Hepatocyte (in vitro differentiated cells): ENCODE measurements at regions not wholly inside any gene's neighbourhood (a gene's known extent, or its start where the extent isn't known, plus 50 kb on each side); places are given as distances from the start of the nearest gene placed in this dataset.

Experiments used
- DNase-seq: peaks from one replicate; pipeline ENCODE4 v3.0.0-alpha.2; 2016; ENCODE audit warnings: low spot score
- H2AFZ ChIP-seq: fragments of 200-600 bp; sonication (generic); 2 replicates; pipeline ENCODE4 v1.6.0; 2016; ENCODE audit warnings: antibody characterized with exemption, mild to moderate bottlenecking
- H3K27ac ChIP-seq: fragments of 200-600 bp; sonication (generic); 2 replicates; pipeline ENCODE4 v1.5.1; 2016; ENCODE audit warnings: mild to moderate bottlenecking
- H3K27me3 ChIP-seq: fragments of 200-600 bp; sonication (generic); 2 replicates; pipeline ENCODE4 v1.6.1; 2016
- H3K36me3 ChIP-seq: fragments of 200-600 bp; sonication (generic); replicated peaks from 2 replicates; pipeline ENCODE4 v1.5.1; 2016; ENCODE audit warnings: low read depth; ENCODE audit not compliant: insufficient read depth
- H3K4me1 ChIP-seq: fragments of 200-600 bp; sonication (generic); 2 replicates; pipeline ENCODE4 v1.5.1; 2016; ENCODE audit warnings: mild to moderate bottlenecking, moderate library complexity; ENCODE audit not compliant: insufficient read depth
- H3K4me2 ChIP-seq: fragments of 200-600 bp; sonication (generic); 2 replicates; pipeline ENCODE4 v1.6.0; 2016
- H3K4me3 ChIP-seq: fragments of 200-600 bp; sonication (generic); 2 replicates; pipeline ENCODE4 v1.5.1; 2016; ENCODE audit warnings: mild to moderate bottlenecking
- H3K79me2 ChIP-seq: fragments of 200-600 bp; sonication (generic); 2 replicates; pipeline ENCODE4 v1.6.0; 2017; ENCODE audit warnings: mild to moderate bottlenecking
- H3K9me2 ChIP-seq: fragments of 200-600 bp; sonication (generic); replicated peaks from 2 replicates; pipeline ENCODE4 v1.6.0; 2017; ENCODE audit warnings: mild to moderate bottlenecking; ENCODE audit not compliant: insufficient read depth
- H3K9me3 ChIP-seq: fragments of 200-600 bp; sonication (generic); 2 replicates; pipeline ENCODE4 v1.5.1; 2016; ENCODE audit warnings: low read depth, mild to moderate bottlenecking
- H4K20me1 ChIP-seq: fragments of 200-600 bp; sonication (generic); 2 replicates; pipeline ENCODE4 v1.6.0; 2016; ENCODE audit warnings: mild to moderate bottlenecking; ENCODE audit not compliant: insufficient read depth, poor library complexity, severe bottlenecking
- CTCF ChIP-seq: fragments of 200-600 bp; sonication (generic); IDR thresholded peaks from 2 replicates; pipeline ENCODE4 v1.5.1; 2016; ENCODE audit warnings: antibody characterized with exemption, mild to moderate bottlenecking; ENCODE audit not compliant: poor library complexity
- EZH2 ChIP-seq: fragments of 200-600 bp; sonication (generic); IDR thresholded peaks from 2 replicates; pipeline ENCODE4 v1.6.1; 2016; ENCODE audit warnings: antibody characterized with exemption, mild to moderate bottlenecking, borderline replicate concordance
- EZH2phosphoT487 ChIP-seq: fragments of 200-600 bp; sonication (generic); IDR thresholded peaks from one replicate; pipeline ENCODE4 v1.6.1; 2018; ENCODE audit warnings: antibody characterized with exemption, mild to moderate bottlenecking, low read depth, moderate library complexity; ENCODE audit not compliant: unreplicated experiment, severe bottlenecking
- WGBS: methylation state at CpG from one replicate; pipeline ENCODE4 v1.1.6; 2016; ENCODE audit warnings: low lambda C conversion rate; ENCODE audit errors: missing lambda C conversion rate; 5-methylcytosine and 5-hydroxymethylcytosine counted together

DNA sequence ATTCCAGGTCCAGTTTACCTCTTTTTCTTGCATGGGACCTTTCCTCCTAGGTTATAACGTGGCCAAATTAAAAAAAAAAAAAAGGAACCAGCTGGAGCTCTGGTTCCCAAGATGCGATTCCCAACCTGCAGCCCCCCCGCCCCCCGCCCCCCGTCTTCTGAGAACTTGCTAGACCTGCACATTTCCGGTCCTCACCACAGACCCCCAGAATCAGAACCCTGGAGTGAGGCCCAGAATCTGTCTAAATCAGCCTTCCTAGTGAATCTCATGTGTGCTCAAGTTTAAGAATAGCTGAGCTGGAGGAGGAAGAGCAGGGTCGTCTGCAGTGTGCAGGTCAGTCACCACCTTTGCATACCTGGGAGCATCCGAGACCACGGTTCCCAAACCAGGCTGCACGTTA, 144.2 kb downstream of the KLF6 start:
- Histone ChIP-seq H3K36me3 (no peaks in the 10 kb centered on the region), H3K4me2 (no peak overlapping the region), H3K4me3 (no peak overlapping the region), H2AFZ (no peak overlapping the region), H4K20me1 (no peaks in the 10 kb centered on the region), H3K79me2 (no peaks in the 10 kb centered on the region), H3K27me3 (no peaks in the 10 kb centered on the region), H3K4me1 (no peaks in the 10 kb centered on the region), H3K27ac (no peak overlapping the region), H3K9me3 (no peaks in the 10 kb centered on the region), H3K9me2 (no peaks in the 10 kb centered on the region)
- DNase-seq = no peak
- TF ChIP-seq CTCF (no peak), EZH2phosphoT487 (no peak), EZH2 (no peak)
- 95% methylated on average over 10 of the region's 10 CpGs for WGBS

- Histone ChIP-seq H3K27ac (no peak overlapping the region), H3K4me3 (no peak overlapping the region), H3K4me1 (no peaks in the 10 kb centered on the region), H3K27me3 (no peaks in the 10 kb centered on the region), H3K79me2 (no peaks in the 10 kb centered on the region), H3K9me2 (no peaks in the 10 kb centered on the region), H3K4me2 (no peak overlapping the region), H3K9me3 (no peaks in the 10 kb centered on the region), H3K36me3 (no peaks in the 10 kb centered on the region), H4K20me1 (no peaks in the 10 kb centered on the region), H2AFZ (no peak overlapping the region)
- no peak for DNase-seq
- 53% methylated on average over 4 of the region's 4 CpGs for WGBS
- TF ChIP-seq EZH2phosphoT487 (no peak), EZH2 (no peak), CTCF (no peak)
Observed at GRCh38 chr10:3639546-3639945, 145.5 kb downstream of the KLF6 start.

DNA sequence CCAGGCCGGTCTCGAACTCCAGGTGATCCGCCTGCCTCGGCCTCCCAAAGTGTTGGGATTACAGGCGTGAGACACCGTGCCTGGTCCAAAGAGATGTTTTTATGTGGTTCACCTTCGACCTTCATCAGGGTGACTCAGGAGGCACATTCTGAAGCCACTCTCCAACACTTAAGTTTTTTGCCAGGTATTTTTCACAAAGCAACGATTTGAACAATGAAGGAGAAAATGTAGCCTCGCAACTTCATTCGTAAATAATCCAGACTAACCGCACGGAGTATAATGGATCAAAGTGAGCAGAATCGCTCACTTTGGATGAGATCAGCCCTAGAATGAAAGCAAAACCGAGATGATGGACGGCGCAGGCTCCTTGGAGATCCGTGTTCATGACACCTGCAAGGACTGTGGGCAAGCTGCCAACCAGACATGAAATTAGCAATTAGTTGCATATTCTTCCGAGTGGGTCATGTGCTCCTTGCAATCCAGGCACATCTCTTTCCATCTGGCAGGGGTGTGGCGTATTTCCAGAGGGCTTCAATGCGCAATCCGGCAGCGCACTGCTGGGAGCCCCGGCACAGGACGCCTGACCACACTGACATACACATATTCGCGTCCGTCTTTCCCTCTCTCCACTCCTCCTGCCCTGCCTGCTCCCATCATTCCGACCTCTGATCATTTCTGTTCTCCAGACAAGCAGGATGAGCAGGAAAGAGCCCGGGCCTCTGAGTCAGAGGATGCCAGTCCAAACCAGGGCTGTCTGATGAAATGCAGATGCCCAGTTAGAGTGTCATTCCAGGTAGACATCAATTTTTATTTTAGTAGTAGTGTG, 148.4 kb downstream of the KLF6 start:
- 92% methylated on average over 29 of the region's 29 CpGs for WGBS
- Histone ChIP-seq H3K36me3 (no peaks in the 10 kb centered on the region), H3K79me2 (no peaks in the 10 kb centered on the region), H3K4me2 (no peak overlapping the region), H2AFZ (no peak overlapping the region), H3K9me2 (no peaks in the 10 kb centered on the region), H3K4me1 (no peaks in the 10 kb centered on the region), H3K9me3 (no peaks in the 10 kb centered on the region), H3K4me3 (no peak overlapping the region), H4K20me1 (no peaks in the 10 kb centered on the region), H3K27ac (peak overlapping the region; percentile 29), H3K27me3 (no peaks in the 10 kb centered on the region)
- TF ChIP-seq EZH2phosphoT487 (no peak), EZH2 (no peak), CTCF (no peak)
- DNase-seq = no peak
